Peyer's patch (tissue), 4 donors: ENCODE measurements at regions not wholly inside any gene's neighbourhood (a gene's known extent, or its start where the extent isn't known, plus 50 kb on each side); places are given as distances from the start of the nearest gene placed in this dataset.

Experiments
- CTCF ChIP-seq, 6 experiments: fragments of 450-650 bp in 4 of 6; fragments of 200-600 bp in 2 of 6; sonication (generic) in 1 of 6; IDR thresholded peaks; one replicate each; pipeline ENCODE4 v1.5.1; 2017 to 2019; ENCODE audit warnings: antibody characterized with exemption in 6 of 6, mild to moderate bottlenecking in 3 of 6, moderate library complexity in 1 of 6
- POLR2A ChIP-seq, 2 donors: fragments of 450-650 bp; IDR thresholded peaks; one replicate each; pipeline ENCODE4 v1.5.1; 2017; ENCODE audit warnings: antibody characterized with exemption in 2 of 2, mild to moderate bottlenecking in 2 of 2, moderate library complexity in 2 of 2

- TF ChIP-seq CTCF (IDR thresholded peaks at IDR 0.05) = no peak
- no peak for TF ChIP-seq POLR2A (IDR thresholded peaks at IDR 0.05)
Observed at GRCh38 chr4:24417206-24417605, 167.1 kb downstream of the DHX15 start.
